GM19452 (cell line): ENCODE measurements at regions not wholly inside any gene's neighbourhood (a gene's known extent, or its start where the extent isn't known, plus 50 kb on each side); places are given as distances from the start of the nearest gene placed in this dataset.

ENCODE experiments used
- ATAC-seq: cut with Tn5 transposase; IDR thresholded peaks from one replicate; pipeline ENCODE4 v1.9.1; 2021; ENCODE audit not compliant: unreplicated experiment

GRCh38 chr18:78601349-78601748 lies 378.3 kb upstream of the SALL3 start:
- no peak for ATAC-seq

GRCh38 chr18:78601923-78602322 lies 377.7 kb upstream of the SALL3 start:
- ATAC-seq = no peak

GRCh38 chr18:78602430-78602829 lies 377.2 kb upstream of the SALL3 start:
- ATAC-seq = no peak

- ATAC-seq = no peak
Measured at GRCh38 chr18:78603102-78603983, 376.3 kb upstream of the SALL3 start.

- no peak for ATAC-seq
Measured at GRCh38 chr18:78605255-78605654, 374.4 kb upstream of the SALL3 start.

- no peak for ATAC-seq
Measured at GRCh38 chr18:78607221-78607620, 372.4 kb upstream of the SALL3 start.

GRCh38 chr18:78607784-78608183 lies 371.8 kb upstream of the SALL3 start:
- ATAC-seq = no peak

- no peak for ATAC-seq
Measured at GRCh38 chr18:78610179-78610578, 369.4 kb upstream of the SALL3 start.

GRCh38 chr18:78611201-78611800 lies 368.3 kb upstream of the SALL3 start:
- no peak for ATAC-seq

GRCh38 chr18:78611869-78612268 lies 367.7 kb upstream of the SALL3 start:
- ATAC-seq = no peak

GRCh38 chr18:78612318-78612717 lies 367.3 kb upstream of the SALL3 start:
- no peak for ATAC-seq

GRCh38 chr18:78612801-78613200 lies 366.8 kb upstream of the SALL3 start:
- ATAC-seq = no peak

GRCh38 chr18:78618726-78619125 lies 360.9 kb upstream of the SALL3 start:
- no peak for ATAC-seq

GRCh38 chr18:78619854-78620253 lies 359.8 kb upstream of the SALL3 start:
- no peak for ATAC-seq

GRCh38 chr18:78620326-78620725 lies 359.3 kb upstream of the SALL3 start:
- ATAC-seq = no peak

- ATAC-seq = no peak
Measured at GRCh38 chr18:78621141-78621755, 358.4 kb upstream of the SALL3 start.

- no peak for ATAC-seq
Measured at GRCh38 chr18:78622251-78622906, 357.2 kb upstream of the SALL3 start.

- no peak for ATAC-seq
Measured at GRCh38 chr18:78622907-78623541, 356.6 kb upstream of the SALL3 start.

- no peak for ATAC-seq
Measured at GRCh38 chr18:78624646-78625279, 354.9 kb upstream of the SALL3 start.

- ATAC-seq = no peak
Measured at GRCh38 chr18:78625847-78626246, 353.8 kb upstream of the SALL3 start.
